GM19395 (cell line): ENCODE measurements at regions not wholly inside any gene's neighbourhood (a gene's known extent, or its start where the extent isn't known, plus 50 kb on each side); places are given as distances from the start of the nearest gene placed in this dataset.
"Not testable (repeated sequence)": the region's sequence is repeated elsewhere in the genome, so short reads cannot be mapped to it uniquely, and the experiment has no call there.

Source experiments
- ATAC-seq: cut with Tn5 transposase; IDR thresholded peaks from one replicate; pipeline ENCODE4 v1.9.1; 2021; ENCODE audit warnings: mild to moderate bottlenecking, moderate library complexity; ENCODE audit not compliant: unreplicated experiment

- not testable (repeated sequence) for ATAC-seq
Observed at GRCh38 chr1:234809854-234810245, 199.9 kb upstream of the IRF2BP2 start.

- ATAC-seq, result peak; percentile 69
Observed at GRCh38 chr1:234808943-234809853, 199.2 kb upstream of the IRF2BP2 start.

- ATAC-seq, result not testable (repeated sequence)
Observed at GRCh38 chr1:234808459-234808858, 198.5 kb upstream of the IRF2BP2 start.

GRCh38 chr1:234807705-234808104, 197.7 kb upstream of the IRF2BP2 start:
- ATAC-seq, result not testable (repeated sequence)

GRCh38 chr1:234802586-234802985, 192.6 kb upstream of the IRF2BP2 start:
- not testable (repeated sequence) for ATAC-seq

GRCh38 chr1:234801636-234802035, 191.7 kb upstream of the IRF2BP2 start:
- ATAC-seq, result not testable (repeated sequence)

GRCh38 chr1:234801147-234801546, 191.2 kb upstream of the IRF2BP2 start:
- ATAC-seq, result not testable (repeated sequence)

GRCh38 chr1:234800563-234800962, 190.6 kb upstream of the IRF2BP2 start:
- ATAC-seq, result not testable (repeated sequence)

GRCh38 chr1:234799021-234799689, 189.2 kb upstream of the IRF2BP2 start:
- ATAC-seq, result not testable (repeated sequence)

GRCh38 chr1:234797216-234797615, 187.2 kb upstream of the IRF2BP2 start:
- not testable (repeated sequence) for ATAC-seq

GRCh38 chr1:234796438-234796792, 186.4 kb upstream of the IRF2BP2 start:
- ATAC-seq, result not testable (repeated sequence)

- ATAC-seq, result not testable (repeated sequence)
Observed at GRCh38 chr1:234795711-234796437, 185.9 kb upstream of the IRF2BP2 start.

- ATAC-seq, result not testable (repeated sequence)
Observed at GRCh38 chr1:234795007-234795406, 185.0 kb upstream of the IRF2BP2 start.

GRCh38 chr1:234794452-234794851, 184.5 kb upstream of the IRF2BP2 start:
- ATAC-seq, result not testable (repeated sequence)

GRCh38 chr1:234793924-234794323, 183.9 kb upstream of the IRF2BP2 start:
- ATAC-seq, result not testable (repeated sequence)

GRCh38 chr1:234792221-234792864, 182.4 kb upstream of the IRF2BP2 start:
- ATAC-seq, result not testable (repeated sequence)

- ATAC-seq, result not testable (repeated sequence)
Observed at GRCh38 chr1:234791615-234792014, 181.6 kb upstream of the IRF2BP2 start.

- not testable (repeated sequence) for ATAC-seq
Observed at GRCh38 chr1:234790333-234790732, 180.4 kb upstream of the IRF2BP2 start.

- ATAC-seq, result not testable (repeated sequence)
Observed at GRCh38 chr1:234787011-234787584, 177.1 kb upstream of the IRF2BP2 start.

- ATAC-seq, result not testable (repeated sequence)
Observed at GRCh38 chr1:234785922-234786321, 175.9 kb upstream of the IRF2BP2 start.
